Brain pericyte (primary cell): ENCODE measurements at regions not wholly inside any gene's neighbourhood (a gene's known extent, or its start where the extent isn't known, plus 50 kb on each side); places are given as distances from the start of the nearest gene placed in this dataset.
"Not testable (repeated sequence)": the region's sequence is repeated elsewhere in the genome, so short reads cannot be mapped to it uniquely, and the experiment has no call there.

Experiments
- DNase-seq: peaks from one replicate; pipeline ENCODE4 v3.0.0-alpha.2; 2012; ENCODE audit warnings: low read depth, low spot score

GRCh38 chr4:55251342-55251741 lies 94.7 kb upstream of the SRD5A3 start:
- no peak for DNase-seq

- no peak for DNase-seq
These were observed 94.1 kb upstream of the SRD5A3 start for GRCh38 chr4:55251896-55252295.

- no peak for DNase-seq
These were observed 92.0 kb upstream of the SRD5A3 start for GRCh38 chr4:55253948-55254593.

- DNase-seq = no peak
These were observed 90.9 kb upstream of the SRD5A3 start for GRCh38 chr4:55255179-55255578.

- DNase-seq = no peak
These were observed 89.3 kb upstream of the SRD5A3 start for GRCh38 chr4:55256787-55257186.

- no peak for DNase-seq
These were observed 87.7 kb upstream of the SRD5A3 start for GRCh38 chr4:55258152-55258865.

GRCh38 chr4:55259294-55259693 lies 86.7 kb upstream of the SRD5A3 start:
- DNase-seq = no peak

- no peak for DNase-seq
These were observed 76.6 kb upstream of the SRD5A3 start for GRCh38 chr4:55269470-55269869.

- no peak for DNase-seq
These were observed 76.0 kb upstream of the SRD5A3 start for GRCh38 chr4:55269995-55270394.

GRCh38 chr4:55270481-55270880 lies 75.6 kb upstream of the SRD5A3 start:
- no peak for DNase-seq

GRCh38 chr4:55272102-55272501 lies 73.9 kb upstream of the SRD5A3 start:
- DNase-seq = no peak

GRCh38 chr4:55272589-55272988 lies 73.5 kb upstream of the SRD5A3 start:
- no peak for DNase-seq

- no peak for DNase-seq
These were observed 69.0 kb upstream of the SRD5A3 start for GRCh38 chr4:55277011-55277410.

- no peak for DNase-seq
These were observed 67.7 kb upstream of the SRD5A3 start for GRCh38 chr4:55278316-55278715.

- DNase-seq = not testable (repeated sequence)
These were observed 65.6 kb upstream of the SRD5A3 start for GRCh38 chr4:55280474-55280873.

GRCh38 chr4:55281118-55281683 lies 64.8 kb upstream of the SRD5A3 start:
- not testable (repeated sequence) for DNase-seq

- no peak for DNase-seq
These were observed 61.7 kb upstream of the SRD5A3 start for GRCh38 chr4:55284331-55284730.

- peak; percentile 42 for DNase-seq
These were observed 54.8 kb upstream of the SRD5A3 start for GRCh38 chr4:55291227-55291640.

- DNase-seq = no peak
These were observed 49.9 kb upstream of the SRD5A3 start for GRCh38 chr4:55296096-55296495.
